ENCODE measurements at regions not wholly inside any gene's neighbourhood (a gene's known extent, or its start where the extent isn't known, plus 50 kb on each side); places are given as distances from the start of the nearest gene placed in this dataset.

- TF ChIP-seq CTCF (conservative IDR thresholded peaks at IDR 0.05) = no peak
- TF ChIP-seq ZFX (IDR thresholded peaks at IDR 0.05) = no peak
Observed at GRCh38 chr5:124613273-124613953, 133.0 kb downstream of the ZNF608 start.
